Fibroblast of lung (primary cell): ENCODE measurements at regions not wholly inside any gene's neighbourhood (a gene's known extent, or its start where the extent isn't known, plus 50 kb on each side); places are given as distances from the start of the nearest gene placed in this dataset.
"Not testable (repeated sequence)": the region's sequence is repeated elsewhere in the genome, so short reads cannot be mapped to it uniquely, and the experiment has no call there.

ENCODE experiments used
- DNase-seq, 2 donors: peaks; one replicate each; pipeline versions ENCODE4 v3.0.0 to v3.0.0-alpha.2; 2010; ENCODE audit warnings: low read depth in 2 of 2
- H2AFZ ChIP-seq: 2 replicates; pipeline ENCODE4 v1.5.1; 2012; ENCODE audit warnings: low read length, control low read depth, inconsistent platforms
- H3K27ac ChIP-seq: 2 replicates; pipeline ENCODE4 v1.5.1; 2011; ENCODE audit warnings: low read length, control low read depth; ENCODE audit not compliant: insufficient read depth
- H3K27me3 ChIP-seq: 2 replicates; pipeline ENCODE4 v1.5.1; 2011; ENCODE audit warnings: mild to moderate bottlenecking, low read length; ENCODE audit not compliant: control insufficient read depth, insufficient read depth
- H3K36me3 ChIP-seq: 2 replicates; pipeline ENCODE4 v1.5.1; 2011; ENCODE audit warnings: low read length; ENCODE audit not compliant: control insufficient read depth, insufficient read depth
- H3K4me1 ChIP-seq: 2 replicates; pipeline ENCODE4 v1.5.1; 2011; ENCODE audit warnings: low read length; ENCODE audit not compliant: control insufficient read depth, insufficient read depth; ENCODE audit errors: extremely low read depth
- H3K4me2 ChIP-seq: 2 replicates; pipeline ENCODE4 v1.5.1; 2011; ENCODE audit warnings: low read length, control low read depth; ENCODE audit not compliant: insufficient read depth; ENCODE audit errors: extremely low read depth
- H3K4me3 ChIP-seq, 4 experiments: fragments of 200-600 bp in 1 of 4; sonication (generic) in 1 of 4; replicated peaks in 1 of 4; 2 replicates each; pipeline ENCODE4 v1.5.1; 2011 to 2016; ENCODE audit warnings: low read length in 4 of 4, low read depth in 3 of 4, mild to moderate bottlenecking in 3 of 4, control low read depth in 2 of 4, inconsistent platforms in 1 of 4, mixed read lengths in 1 of 4; ENCODE audit not compliant: insufficient read depth in 1 of 4; ENCODE audit errors: control extremely low read depth in 1 of 4
- H3K79me2 ChIP-seq: 2 replicates; pipeline ENCODE4 v1.5.1; 2012; ENCODE audit warnings: mild to moderate bottlenecking, low read length, inconsistent platforms; ENCODE audit not compliant: control insufficient read depth, insufficient read depth
- H3K9ac ChIP-seq: 2 replicates; pipeline ENCODE4 v1.5.1; 2011; ENCODE audit warnings: mild to moderate bottlenecking, low read length, control low read depth; ENCODE audit not compliant: insufficient read depth
- H3K9me3 ChIP-seq: 2 replicates; pipeline ENCODE4 v1.5.1; 2012; ENCODE audit warnings: low read depth, low read length; ENCODE audit not compliant: control insufficient read depth, insufficient read depth
- H4K20me1 ChIP-seq: 2 replicates; pipeline ENCODE4 v1.5.1; 2011; ENCODE audit warnings: low read length; ENCODE audit not compliant: control insufficient read depth, insufficient read depth; ENCODE audit errors: extremely low read depth
- CTCF ChIP-seq, 2 donors: IDR thresholded peaks in 1 of 2; conservative IDR thresholded peaks in 1 of 2; 1 replicate in 1 of 2; 2 replicates in 1 of 2; pipeline ENCODE4 v1.5.1; 2011 to 2012; ENCODE audit warnings: low read length in 2 of 2, control low read depth in 1 of 2, inconsistent platforms in 1 of 2, low read depth in 1 of 2, mild to moderate bottlenecking in 1 of 2
- EZH2 ChIP-seq: IDR thresholded peaks from 2 replicates; pipeline ENCODE4 v1.5.1; 2012; ENCODE audit warnings: low read length, control low read depth, mild to moderate bottlenecking; ENCODE audit errors: missing control alignments

- no peak for DNase-seq
- Histone ChIP-seq H3K36me3 (no peaks in the 10 kb centered on the region), H3K4me1 (no peaks in the 10 kb centered on the region), H2AFZ (no peak overlapping the region), H4K20me1 (no peaks in the 10 kb centered on the region), H3K27ac (no peak overlapping the region), H3K27me3 (no peaks in the 10 kb centered on the region), H3K9me3 (no peaks in the 10 kb centered on the region), H3K79me2 (no peaks in the 10 kb centered on the region), H3K4me2 (no peak overlapping the region), H3K9ac (no peak overlapping the region), H3K4me3 (no peak overlapping the region)
- no peak for TF ChIP-seq CTCF (conservative IDR thresholded peaks at IDR 0.05 in 1 of 2, IDR thresholded peaks at IDR 0.05 in 1 of 2; ENCODE audit: low read depth in 1 of 2, low read length in 2 of 2)
- TF ChIP-seq EZH2 = no peak
Observed at GRCh38 chr2:35114765-35115164, 1240.8 kb upstream of the CRIM1 start.

GRCh38 chr2:35112367-35112766 is 1243.2 kb upstream of the CRIM1 start:
- not testable (repeated sequence) for H4K20me1 ChIP-seq, H3K4me1 ChIP-seq, H3K36me3 ChIP-seq, H2AFZ ChIP-seq, H3K9ac ChIP-seq, H3K27ac ChIP-seq, H3K4me2 ChIP-seq, H3K9me3 ChIP-seq, H3K4me3 ChIP-seq, DNase-seq, H3K79me2 ChIP-seq, H3K27me3 ChIP-seq

GRCh38 chr2:35104309-35104708 is 1251.3 kb upstream of the CRIM1 start:
- no peak for DNase-seq
- no peak overlapping the region for H2AFZ ChIP-seq
- H4K20me1 ChIP-seq = no peaks in the 10 kb centered on the region
- no peaks in the 10 kb centered on the region for H3K4me1 ChIP-seq
- H3K9ac ChIP-seq = no peak overlapping the region
- no peaks in the 10 kb centered on the region for H3K79me2 ChIP-seq
- H3K36me3 ChIP-seq = no peaks in the 10 kb centered on the region
- H3K4me2 ChIP-seq = no peak overlapping the region
- H3K4me3 ChIP-seq = no peak overlapping the region
- no peaks in the 10 kb centered on the region for H3K27me3 ChIP-seq
- no peak for TF ChIP-seq CTCF (conservative IDR thresholded peaks at IDR 0.05 in 1 of 2, IDR thresholded peaks at IDR 0.05 in 1 of 2; ENCODE audit: low read depth in 1 of 2, low read length in 2 of 2)
- no peak for TF ChIP-seq EZH2
- no peaks in the 10 kb centered on the region for H3K9me3 ChIP-seq
- H3K27ac ChIP-seq = no peak overlapping the region

- Histone ChIP-seq H3K27me3 (no peaks in the 10 kb centered on the region), H4K20me1 (no peaks in the 10 kb centered on the region), H3K9me3 (no peaks in the 10 kb centered on the region), H3K4me1 (no peaks in the 10 kb centered on the region), H3K4me3 (no peak overlapping the region), H3K4me2 (no peak overlapping the region), H2AFZ (no peak overlapping the region), H3K27ac (no peak overlapping the region), H3K79me2 (no peaks in the 10 kb centered on the region), H3K9ac (no peak overlapping the region), H3K36me3 (no peaks in the 10 kb centered on the region)
- no peak for DNase-seq
- no peak for TF ChIP-seq EZH2
- TF ChIP-seq CTCF (conservative IDR thresholded peaks at IDR 0.05 in 1 of 2, IDR thresholded peaks at IDR 0.05 in 1 of 2; ENCODE audit: low read depth in 1 of 2, low read length in 2 of 2) = no peak
Observed at GRCh38 chr2:35099342-35099741, 1256.2 kb upstream of the CRIM1 start.
